ENCODE measurements at regions not wholly inside any gene's neighbourhood (a gene's known extent, or its start where the extent isn't known, plus 50 kb on each side); places are given as distances from the start of the nearest gene placed in this dataset.

DNA sequence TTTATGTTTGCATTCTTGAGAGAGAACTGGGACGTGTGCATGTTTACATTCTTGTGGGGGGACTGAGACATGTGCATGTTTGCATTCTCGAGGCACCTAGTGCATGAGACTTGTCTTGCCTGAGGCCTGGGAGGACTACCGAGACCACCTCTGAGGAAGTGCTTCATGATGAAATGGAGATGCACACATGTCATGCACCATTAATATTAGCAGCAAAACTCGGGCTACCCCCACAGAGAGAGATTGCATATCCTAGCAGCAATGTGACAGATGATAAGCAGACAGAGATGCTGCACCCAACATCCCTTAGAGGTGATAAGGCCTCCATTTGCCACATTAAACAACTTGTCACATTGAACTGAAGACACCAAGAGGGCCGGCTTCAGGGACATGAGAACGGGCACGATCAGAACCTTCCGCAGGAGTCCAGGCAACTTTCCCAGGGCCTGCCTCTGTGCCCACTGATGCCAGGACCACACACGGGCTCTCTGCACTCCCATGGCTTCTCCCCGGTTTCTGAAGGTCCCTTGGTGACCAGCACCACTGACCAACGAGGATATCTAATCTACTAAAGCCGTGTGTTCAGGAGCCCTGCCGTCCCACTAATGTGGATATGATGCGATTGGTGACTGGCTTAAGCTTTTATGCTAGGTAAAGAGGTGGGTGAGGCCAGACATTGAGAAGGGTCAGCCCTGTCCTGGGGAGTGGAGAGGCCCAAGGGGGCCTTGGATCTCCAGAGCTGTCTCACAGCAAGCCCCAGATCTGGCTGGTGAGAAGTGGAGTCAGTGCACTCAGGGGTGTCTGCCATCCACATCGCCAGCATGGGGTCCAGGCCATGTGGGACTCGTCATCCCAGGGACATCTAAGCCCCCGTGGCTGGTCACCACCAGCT, 208.3 kb downstream of the NDUFA10 start:
- no peak overlapping the region for H3K4me3 ChIP-seq (ENCODE audit: control insufficient read depth in 2 of 3, extremely low read depth in 1 of 3, insufficient read depth in 2 of 3, low read depth in 1 of 3, low read length in 3 of 3)
- TF ChIP-seq, protein P1, sequence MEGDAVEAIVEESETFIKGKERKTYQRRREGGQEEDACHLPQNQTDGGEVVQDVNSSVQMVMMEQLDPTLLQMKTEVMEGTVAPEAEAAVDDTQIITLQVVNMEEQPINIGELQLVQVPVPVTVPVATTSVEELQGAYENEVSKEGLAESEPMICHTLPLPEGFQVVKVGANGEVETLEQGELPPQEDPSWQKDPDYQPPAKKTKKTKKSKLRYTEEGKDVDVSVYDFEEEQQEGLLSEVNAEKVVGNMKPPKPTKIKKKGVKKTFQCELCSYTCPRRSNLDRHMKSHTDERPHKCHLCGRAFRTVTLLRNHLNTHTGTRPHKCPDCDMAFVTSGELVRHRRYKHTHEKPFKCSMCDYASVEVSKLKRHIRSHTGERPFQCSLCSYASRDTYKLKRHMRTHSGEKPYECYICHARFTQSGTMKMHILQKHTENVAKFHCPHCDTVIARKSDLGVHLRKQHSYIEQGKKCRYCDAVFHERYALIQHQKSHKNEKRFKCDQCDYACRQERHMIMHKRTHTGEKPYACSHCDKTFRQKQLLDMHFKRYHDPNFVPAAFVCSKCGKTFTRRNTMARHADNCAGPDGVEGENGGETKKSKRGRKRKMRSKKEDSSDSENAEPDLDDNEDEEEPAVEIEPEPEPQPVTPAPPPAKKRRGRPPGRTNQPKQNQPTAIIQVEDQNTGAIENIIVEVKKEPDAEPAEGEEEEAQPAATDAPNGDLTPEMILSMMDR (optimal IDR thresholded peaks at IDR 0.05 in 1 of 3, IDR thresholded peaks at IDR 0.05 in 1 of 3, conservative IDR thresholded peaks at IDR 0.05 in 1 of 3; ENCODE audit: extremely low read depth in 1 of 3, insufficient read depth in 2 of 3, low read length in 3 of 3): no peak
- H3K9ac ChIP-seq (ENCODE audit: control insufficient read depth, extremely low read depth, insufficient read depth, low read length): no peak overlapping the region
- no peak overlapping the region for H3K4me2 ChIP-seq (ENCODE audit: control insufficient read depth, extremely low read depth, insufficient read depth, low read depth, low read length)
- FAIRE-seq: no peak
- H3K9me3 ChIP-seq (ENCODE audit: control insufficient read depth, low read depth, low read length): no peaks in the 10 kb centered on the region
- no peaks in the 10 kb centered on the region for H3K9me1 ChIP-seq (ENCODE audit: control insufficient read depth, extremely low read depth, insufficient read depth, low read length)
- no peaks in the 10 kb centered on the region for H3K27me3 ChIP-seq (ENCODE audit: control insufficient read depth, extremely low read depth, insufficient read depth, low read length)
- H3K79me2 ChIP-seq (ENCODE audit: control insufficient read depth, insufficient read depth, low read length): no peaks in the 10 kb centered on the region
- H3K36me3 ChIP-seq (ENCODE audit: control insufficient read depth in 2 of 2, extremely low read depth in 1 of 2, insufficient read depth in 2 of 2, low read length in 2 of 2): no peaks in the 10 kb centered on the region
- dilution Hi-C loops (cut with MboI; ENCODE audit: extremely low pct_ligation_motif_present, low sequenced_read_pairs): no loop called here
- DNase-seq (ENCODE audit: low read depth, low spot score): no peak
- H3K27ac ChIP-seq (ENCODE audit: control insufficient read depth, insufficient read depth, low read length): no peak overlapping the region
- no peaks in the 10 kb centered on the region for H4K20me1 ChIP-seq (ENCODE audit: control insufficient read depth, extremely low read depth, insufficient read depth, low read length)
- H2AFZ ChIP-seq (ENCODE audit: control insufficient read depth, low read length): no peak overlapping the region
- no peaks in the 10 kb centered on the region for H3K4me1 ChIP-seq (ENCODE audit: control insufficient read depth, extremely low read depth, insufficient read depth, low read length)

DNA sequence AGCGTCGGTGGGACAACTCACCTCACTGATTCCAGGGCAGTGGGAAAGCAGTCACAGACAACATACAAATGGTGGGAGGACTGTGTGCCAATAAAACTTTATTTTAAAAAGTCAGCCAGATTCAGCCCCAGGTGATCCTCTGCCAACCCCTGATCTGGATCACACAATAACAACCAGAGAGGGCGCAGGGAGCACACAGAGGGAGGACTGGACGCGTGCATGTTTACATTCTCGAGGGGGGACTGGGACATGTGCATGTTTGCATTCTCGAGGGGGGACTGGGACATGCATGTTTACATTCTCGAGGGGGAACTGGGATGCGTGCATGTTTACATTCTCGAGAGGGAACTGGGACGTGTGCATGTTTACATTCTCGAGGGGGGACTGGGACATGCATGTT, 209.5 kb downstream of the NDUFA10 start:
- TF ChIP-seq EZH2 (IDR thresholded peaks at IDR 0.05; ENCODE audit: low read length): no peak
- TF ChIP-seq, protein P1 (optimal IDR thresholded peaks at IDR 0.05 in 1 of 3, IDR thresholded peaks at IDR 0.05 in 1 of 3, conservative IDR thresholded peaks at IDR 0.05 in 1 of 3; ENCODE audit: extremely low read depth in 1 of 3, insufficient read depth in 2 of 3, low read length in 3 of 3): no peak
- no peaks in the 10 kb centered on the region for H3K79me2 ChIP-seq (ENCODE audit: control insufficient read depth, insufficient read depth, low read length)
- no peak overlapping the region for H2AFZ ChIP-seq (ENCODE audit: control insufficient read depth, low read length)
- DNase-seq (ENCODE audit: low read depth, low spot score) (no peak), FAIRE-seq (no peak)
- H3K27ac ChIP-seq (ENCODE audit: control insufficient read depth, insufficient read depth, low read length): no peak overlapping the region
- H3K4me2 ChIP-seq (ENCODE audit: control insufficient read depth, extremely low read depth, insufficient read depth, low read depth, low read length): no peak overlapping the region
- no peak overlapping the region for H3K4me3 ChIP-seq (ENCODE audit: control insufficient read depth in 2 of 3, extremely low read depth in 1 of 3, insufficient read depth in 2 of 3, low read depth in 1 of 3, low read length in 3 of 3)
- H3K27me3 ChIP-seq (ENCODE audit: control insufficient read depth, extremely low read depth, insufficient read depth, low read length): no peaks in the 10 kb centered on the region
- H3K36me3 ChIP-seq (ENCODE audit: control insufficient read depth in 2 of 2, extremely low read depth in 1 of 2, insufficient read depth in 2 of 2, low read length in 2 of 2): no peaks in the 10 kb centered on the region
- H3K9me3 ChIP-seq (ENCODE audit: control insufficient read depth, low read depth, low read length): no peaks in the 10 kb centered on the region
- no peak overlapping the region for H3K9ac ChIP-seq (ENCODE audit: control insufficient read depth, extremely low read depth, insufficient read depth, low read length)
- no peaks in the 10 kb centered on the region for H3K9me1 ChIP-seq (ENCODE audit: control insufficient read depth, extremely low read depth, insufficient read depth, low read length)
- H3K4me1 ChIP-seq (ENCODE audit: control insufficient read depth, extremely low read depth, insufficient read depth, low read length): no peaks in the 10 kb centered on the region
- dilution Hi-C loops (cut with MboI; ENCODE audit: extremely low pct_ligation_motif_present, low sequenced_read_pairs): no loop called here
- H4K20me1 ChIP-seq (ENCODE audit: control insufficient read depth, extremely low read depth, insufficient read depth, low read length): no peaks in the 10 kb centered on the region

All from keratinocyte (primary cell).